ENCODE measurements at regions not wholly inside any gene's neighbourhood (a gene's known extent, or its start where the extent isn't known, plus 50 kb on each side); places are given as distances from the start of the nearest gene placed in this dataset.
A peak's percentile ranks its signal among the peaks of the same experiment; 100 is the strongest.
"Not testable (repeated sequence)": the region's sequence is repeated elsewhere in the genome, so short reads cannot be mapped to it uniquely, and the experiment has no call there.

DNA sequence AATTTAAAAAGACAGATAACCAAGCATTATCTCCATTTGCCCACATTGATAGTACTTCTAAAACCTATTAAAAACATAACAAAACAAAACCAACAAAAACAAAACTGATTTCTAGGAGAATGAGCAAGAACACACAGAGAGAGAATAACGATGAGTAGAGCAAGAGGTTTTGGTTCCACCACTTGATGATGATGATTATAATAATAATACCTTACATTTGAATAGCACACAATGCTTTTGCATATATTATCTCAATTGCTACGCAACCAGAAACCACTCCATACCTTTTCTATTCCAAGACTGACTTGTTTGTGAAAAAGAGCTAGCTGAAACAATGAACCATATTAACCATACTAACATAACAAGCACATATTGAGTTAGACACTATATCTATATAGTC, 1090.9 kb downstream of the SH3BGRL start:
- DNase-seq: no peak

DNA sequence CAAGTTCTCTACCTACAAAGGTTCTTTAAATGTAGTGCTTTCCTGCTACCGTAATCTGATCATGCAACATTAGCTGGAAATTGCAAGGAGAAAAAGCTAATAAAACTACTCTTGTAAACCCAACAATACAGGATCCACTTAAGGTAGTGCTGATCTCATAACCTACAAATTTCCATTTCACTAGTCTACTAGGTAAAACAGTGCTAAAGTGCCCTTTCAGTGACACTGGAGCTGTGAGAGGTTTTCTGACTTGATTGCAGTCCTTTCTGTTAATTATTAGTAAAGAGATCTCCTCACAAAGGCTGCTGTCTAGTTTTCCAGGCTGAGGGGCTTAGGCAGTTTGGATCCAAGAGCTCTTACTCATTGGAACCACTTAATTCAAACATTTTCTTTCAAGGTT, 1118.7 kb downstream of the SH3BGRL start:
- no peak for DNase-seq

DNA sequence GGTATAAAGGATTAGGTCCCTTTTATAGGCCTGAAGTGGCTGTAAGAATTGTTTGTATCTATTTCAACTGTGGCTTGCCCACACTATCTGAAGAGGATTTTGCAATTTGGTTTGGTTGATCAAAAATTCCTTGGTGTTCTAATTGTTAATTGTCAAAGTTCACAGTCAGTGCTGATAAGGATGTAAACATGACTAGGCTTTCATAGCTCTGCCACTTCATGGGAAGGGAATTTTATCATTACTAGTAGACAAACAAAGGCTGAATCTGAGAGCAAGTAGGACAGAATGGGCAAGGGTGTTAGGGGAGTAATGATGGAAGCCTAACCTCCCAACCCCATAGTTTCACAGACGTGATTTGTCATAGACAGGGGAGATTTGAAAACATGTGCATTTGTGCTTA, 1131.7 kb downstream of the SH3BGRL start:
- no peak for DNase-seq

DNA sequence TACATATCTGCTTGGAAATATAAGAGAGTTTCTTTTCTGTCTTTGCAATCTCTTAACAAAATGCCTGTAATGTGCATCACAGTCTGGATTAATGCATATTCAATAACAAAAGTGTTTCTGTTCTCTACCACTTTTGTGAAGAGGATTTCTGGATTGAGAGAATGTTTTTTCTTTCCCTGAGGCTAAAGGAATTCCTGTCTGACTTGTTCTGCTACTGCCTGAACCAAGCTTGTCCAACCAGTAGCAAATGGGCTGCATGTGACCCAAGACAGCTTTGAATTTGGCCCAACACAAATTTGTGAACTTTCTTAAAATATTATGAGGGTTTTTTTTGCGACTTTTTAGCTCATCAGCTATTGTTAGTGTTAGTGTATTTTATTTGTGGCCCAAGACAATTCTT, 1133.9 kb downstream of the SH3BGRL start:
- DNase-seq: no peak

DNA sequence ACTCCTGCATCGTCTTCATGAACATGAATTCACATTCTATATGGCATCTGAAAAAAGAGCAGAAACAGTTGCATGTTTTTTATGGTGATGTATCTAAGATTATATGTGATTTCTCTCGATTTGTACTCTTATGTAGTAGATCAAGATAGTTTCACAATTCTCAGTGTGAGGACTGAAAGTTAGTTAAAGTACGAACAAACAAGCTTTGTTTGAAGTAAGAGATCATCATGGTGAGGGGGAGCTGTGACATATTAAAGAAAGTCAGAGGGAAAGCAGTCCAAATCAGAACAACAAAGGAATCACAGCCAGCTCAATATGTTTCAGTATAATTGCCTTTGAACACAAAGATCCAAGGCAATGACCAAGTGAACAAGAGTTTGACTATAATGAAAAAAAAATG, 1140.6 kb downstream of the SH3BGRL start:
- no peak for DNase-seq

DNA sequence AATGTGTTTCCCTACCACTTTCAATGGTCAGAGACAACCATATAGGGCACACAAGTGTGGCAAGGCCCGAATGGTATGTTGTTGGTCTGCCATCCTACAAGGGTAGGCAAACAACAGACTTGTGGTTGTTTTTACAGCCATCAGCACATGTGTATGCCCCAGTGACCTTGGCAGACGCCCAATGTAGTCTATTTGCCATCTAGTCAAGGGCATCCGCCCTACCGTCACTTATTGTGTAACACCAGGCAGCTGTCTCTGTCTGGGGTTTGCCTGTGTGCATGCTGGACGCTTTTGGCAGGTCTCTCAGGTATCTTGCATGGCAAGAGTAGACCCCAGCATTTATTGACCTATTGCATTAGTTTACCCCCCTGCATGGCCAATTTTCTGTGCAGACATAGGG, 1145.5 kb upstream of the POU3F4 start:
- no peak for DNase-seq

DNA sequence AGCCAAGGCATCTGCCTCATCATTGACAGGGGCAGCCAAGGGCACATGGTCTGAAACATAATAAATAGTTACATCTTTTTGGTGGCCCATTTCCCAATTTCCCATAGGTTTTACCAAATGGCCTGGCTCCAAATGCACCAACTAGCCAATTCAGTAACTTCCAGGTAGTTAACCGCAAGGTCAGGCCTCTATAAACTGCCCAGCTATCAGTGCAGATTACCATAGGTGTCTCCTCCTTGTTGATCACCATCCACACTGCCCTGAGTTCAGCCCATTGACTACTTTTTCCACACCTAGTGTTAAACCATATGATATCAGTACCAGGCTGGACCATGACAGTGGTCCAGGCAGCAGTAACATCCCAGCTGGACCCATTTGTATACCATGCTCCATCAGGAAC, 1145.1 kb upstream of the POU3F4 start:
- no peak for DNase-seq

DNA sequence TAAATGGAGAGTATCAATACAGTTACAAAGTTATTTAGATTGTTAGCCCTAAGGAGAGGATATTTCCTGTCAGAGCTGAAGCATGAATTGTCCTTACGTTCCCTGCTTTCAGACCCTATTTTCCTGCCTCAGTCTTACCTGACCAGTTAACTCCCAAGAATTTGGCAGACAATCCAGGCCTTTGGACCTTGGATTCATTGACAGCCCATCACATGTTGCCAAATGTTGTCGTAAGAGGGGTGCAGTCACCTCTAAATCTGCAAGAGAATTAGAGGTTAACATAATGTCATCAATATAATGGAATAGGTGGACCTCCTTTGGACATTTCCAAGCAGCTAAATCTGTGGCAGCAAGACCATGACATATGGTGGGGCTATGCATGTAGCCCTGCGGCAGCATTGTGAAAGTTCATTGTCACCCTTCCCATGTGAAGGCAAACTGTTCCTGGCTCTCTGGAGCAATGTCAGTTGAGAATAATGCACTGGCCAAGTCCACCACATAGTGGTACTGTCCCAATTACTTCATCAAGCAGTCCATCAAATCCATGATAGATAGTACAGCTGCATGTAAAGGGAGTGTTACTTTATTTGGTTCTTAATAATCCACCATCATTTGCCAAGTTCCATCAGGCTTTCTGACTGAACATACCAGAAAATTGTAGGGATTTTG, 1137.0 kb upstream of the POU3F4 start:
- DNase-seq: no peak

DNA sequence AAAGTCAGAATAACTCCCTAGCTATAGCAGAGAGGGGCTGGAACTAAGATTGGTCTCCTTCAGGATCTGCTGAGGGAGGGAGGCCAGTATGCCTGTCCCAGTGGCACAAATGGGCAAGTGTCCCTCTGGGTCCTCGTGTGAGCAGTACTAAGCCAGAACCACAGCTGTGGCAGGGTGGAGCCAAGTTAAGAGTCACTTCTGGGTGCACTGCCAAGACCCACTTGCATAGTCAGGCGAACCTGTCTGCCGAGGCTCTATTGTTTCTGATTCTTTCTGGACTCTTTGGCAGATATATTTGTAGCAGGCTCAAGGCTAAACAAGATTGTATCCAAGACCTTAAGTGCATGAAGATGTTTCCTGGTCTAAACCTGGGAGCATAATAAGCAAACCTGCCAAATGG, 1123.7 kb upstream of the POU3F4 start:
- no peak for DNase-seq

DNA sequence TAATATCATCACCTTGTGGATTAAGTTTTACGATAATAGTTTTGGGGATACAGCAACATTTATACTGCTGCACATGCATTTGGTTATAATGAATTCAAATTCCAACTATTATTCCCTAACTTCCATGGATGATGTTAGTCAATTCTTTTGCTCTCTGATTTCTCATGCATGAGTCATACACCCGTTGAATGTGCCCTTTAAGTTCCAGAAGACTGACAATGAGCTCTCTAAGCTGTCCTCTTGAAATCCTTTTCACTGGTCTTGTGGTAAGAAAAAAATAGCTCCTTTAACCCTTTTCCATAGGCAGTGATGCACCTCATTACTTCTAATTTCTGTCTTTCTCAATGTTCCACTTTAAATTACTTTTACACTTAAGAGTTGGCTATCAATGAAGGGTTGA, 1095.2 kb upstream of the POU3F4 start:
- DNase-seq: peak; percentile 64

DNA sequence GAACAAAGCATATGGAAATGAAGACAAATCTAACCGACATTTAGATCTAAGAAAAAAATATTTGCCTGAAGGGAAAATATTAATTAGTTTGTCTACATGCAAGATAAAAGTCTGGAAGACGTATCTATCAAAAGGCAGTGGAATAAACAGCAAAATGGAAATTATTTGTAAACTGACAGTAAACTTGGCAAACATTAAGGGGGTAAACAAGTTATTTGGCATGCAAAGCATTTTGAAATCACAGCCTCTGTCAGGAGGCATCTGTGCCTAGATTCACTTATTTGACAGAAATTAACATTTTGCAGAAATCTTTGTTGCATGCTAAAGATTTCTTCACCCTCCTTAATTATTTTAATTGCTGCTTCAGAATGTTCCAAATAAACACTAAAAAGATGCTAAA, 1065.8 kb upstream of the POU3F4 start:
- no peak for DNase-seq

DNA sequence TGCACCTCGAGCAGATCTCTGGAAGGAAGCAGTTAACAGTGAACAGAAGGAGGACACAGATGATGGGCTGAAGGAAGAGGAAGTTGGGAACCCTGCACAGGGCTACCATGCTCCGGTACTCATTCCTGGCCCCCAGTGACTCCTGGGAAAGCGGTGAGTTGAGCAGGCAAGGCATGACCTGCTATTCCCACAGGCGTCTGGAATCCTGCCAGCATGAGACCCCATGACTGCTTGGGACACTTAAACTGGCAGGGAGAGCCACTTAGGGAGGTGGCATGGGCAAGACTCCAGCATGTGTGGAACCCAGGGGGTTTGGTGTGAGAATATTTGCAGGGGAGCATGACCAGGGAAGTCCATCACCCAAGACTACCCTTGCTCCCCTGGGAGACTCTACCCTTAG, 1056.4 kb upstream of the POU3F4 start:
- no peak for DNase-seq

DNA sequence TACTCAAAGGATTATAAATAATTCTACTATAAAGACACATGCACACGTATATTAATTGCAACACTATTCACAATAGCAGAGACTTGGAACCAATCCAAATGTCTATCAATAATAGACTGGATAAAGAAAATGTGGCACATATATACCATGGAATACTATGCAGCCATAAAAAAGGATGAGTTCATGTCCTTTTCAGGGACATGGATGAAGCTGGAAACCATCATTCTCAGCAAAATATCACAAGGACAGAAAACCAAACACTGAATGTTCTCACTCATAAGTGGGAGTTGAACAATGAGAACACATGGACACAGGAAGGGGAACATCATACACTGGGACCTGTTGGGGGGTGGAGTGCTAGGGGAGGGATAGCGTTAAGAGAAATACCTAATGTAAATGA, 1052.2 kb upstream of the POU3F4 start:
- not testable (repeated sequence) for DNase-seq

DNA sequence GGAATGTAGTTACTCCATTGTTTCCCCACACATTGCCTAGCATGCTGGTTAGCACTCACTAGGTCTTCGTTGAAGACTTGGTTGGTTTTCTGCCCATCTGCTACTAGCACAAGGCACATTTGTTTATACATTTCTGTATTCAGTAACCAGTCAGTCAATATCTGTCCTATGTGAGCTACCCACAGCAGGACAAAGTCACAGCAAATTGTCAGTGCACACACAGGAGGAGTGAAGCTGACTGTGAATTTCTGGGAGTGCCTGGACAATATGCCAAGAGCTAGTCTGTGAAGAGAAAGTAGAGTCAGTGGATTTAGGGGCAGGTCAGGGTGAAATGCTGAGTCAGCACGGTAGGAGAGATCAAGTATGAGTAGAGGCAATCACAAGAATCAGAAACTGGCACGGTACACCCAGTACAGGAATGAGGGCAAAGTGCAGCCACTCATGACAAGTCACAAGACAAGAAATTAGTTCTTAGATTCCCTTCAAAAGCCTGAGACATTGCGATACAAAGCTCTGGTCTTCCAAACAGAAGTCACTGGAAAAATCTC, 1049.8 kb upstream of the POU3F4 start:
- no peak for DNase-seq

DNA sequence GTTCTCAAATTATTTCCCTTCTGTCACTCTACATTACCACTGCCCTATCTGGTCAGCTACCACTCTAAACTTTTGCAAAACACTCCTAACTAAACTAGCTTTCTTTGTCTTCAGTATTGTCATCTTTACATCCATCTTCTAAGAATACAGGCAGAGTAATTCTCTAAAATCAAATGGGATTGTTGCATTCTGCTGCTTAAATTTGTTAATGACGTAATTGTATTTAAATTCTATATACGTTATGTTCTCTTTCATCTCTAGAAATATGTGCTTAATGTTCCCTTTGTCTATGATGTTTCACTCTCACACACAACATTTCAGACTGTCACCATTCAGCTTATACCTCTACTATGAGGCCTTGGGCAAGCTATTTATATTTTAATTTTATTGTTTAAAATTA, 1041.1 kb upstream of the POU3F4 start:
- DNase-seq: no peak
